ENCODE measurements at regions not wholly inside any gene's neighbourhood (a gene's known extent, or its start where the extent isn't known, plus 50 kb on each side); places are given as distances from the start of the nearest gene placed in this dataset.
A peak's percentile ranks its signal among the peaks of the same experiment; 100 is the strongest.
"Not testable (repeated sequence)": the region's sequence is repeated elsewhere in the genome, so short reads cannot be mapped to it uniquely, and the experiment has no call there.

DNA sequence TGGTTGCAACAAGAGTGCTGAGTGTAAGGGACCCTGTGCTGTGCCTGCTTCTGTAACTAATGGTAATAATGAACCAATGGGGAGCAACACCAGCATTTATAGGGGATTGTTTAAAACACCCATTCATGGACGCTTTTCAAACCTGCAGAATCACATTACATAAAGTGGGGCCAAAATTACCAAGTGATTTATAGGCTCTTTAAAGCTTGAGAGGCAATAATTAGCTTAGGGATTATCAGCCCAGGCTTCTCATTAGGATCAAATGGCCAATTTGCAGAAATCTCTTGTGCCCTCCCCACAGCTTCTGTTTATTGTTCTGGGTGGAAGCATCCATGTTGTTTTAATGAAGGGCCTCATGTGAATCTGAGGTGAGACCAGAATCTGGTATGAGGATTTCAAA lies 125.5 kb downstream of the ZNF486 start:
- DNase-seq (ENCODE audit: low spot score), result not testable (repeated sequence)

DNA sequence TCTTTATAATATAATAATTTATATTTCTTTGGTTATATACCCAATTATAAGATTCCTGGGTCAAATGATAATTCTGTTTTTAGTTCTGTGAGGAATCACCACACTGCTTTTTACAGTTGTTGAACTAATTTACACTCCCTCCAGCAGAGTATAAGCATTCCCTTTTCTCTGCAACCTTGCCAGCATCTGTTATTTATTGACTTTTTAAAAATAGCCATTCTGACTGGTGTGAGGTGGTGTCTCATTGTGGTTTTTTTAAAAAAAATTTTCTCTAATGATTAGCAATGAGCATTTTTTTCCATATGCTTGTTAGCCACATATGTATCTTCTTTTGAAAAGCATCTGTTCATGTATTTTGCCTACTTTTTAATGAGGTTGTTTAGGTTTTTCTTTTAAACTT lies 122.2 kb downstream of the ZNF486 start:
- DNase-seq (ENCODE audit: low spot score), result no peak

DNA sequence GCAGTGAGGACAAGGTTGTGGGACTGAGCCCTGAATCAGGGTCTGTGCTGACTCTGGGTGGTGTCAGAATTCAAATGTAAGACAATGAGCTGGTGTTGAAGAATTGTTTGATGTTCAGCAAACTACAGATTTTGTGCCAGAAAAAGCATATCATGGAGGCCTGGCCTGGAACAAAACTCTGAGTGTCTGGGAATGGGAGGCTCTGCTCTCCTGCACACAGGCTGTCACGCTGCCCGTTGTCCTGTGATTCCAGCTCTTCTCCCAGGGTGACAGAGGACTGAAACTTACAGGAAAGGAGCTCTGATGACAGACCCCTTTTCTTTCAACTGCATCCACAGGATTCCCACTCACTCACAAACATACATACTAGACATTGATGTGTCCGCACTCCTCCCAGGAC lies 120.1 kb downstream of the ZNF486 start:
- no peak for DNase-seq (ENCODE audit: low spot score)

DNA sequence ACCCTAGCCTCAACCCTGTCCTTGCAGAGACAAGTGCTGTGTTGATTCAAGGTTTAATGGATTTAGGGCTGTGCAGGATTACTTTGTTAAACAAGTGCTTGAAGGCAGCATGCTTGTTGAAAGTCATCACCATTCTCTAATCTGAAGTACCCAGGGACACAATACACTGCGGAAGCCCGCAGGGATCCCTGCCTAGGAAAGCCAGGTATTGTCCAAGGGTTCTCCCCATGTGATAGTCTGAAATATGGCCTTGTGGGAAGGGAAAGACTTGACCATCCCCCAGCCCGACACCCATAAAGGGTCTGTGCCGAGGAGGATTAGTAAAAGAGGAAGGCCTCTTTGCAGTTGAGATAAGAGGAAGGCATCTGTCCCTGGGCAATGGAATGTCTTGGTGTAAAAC lies 118.9 kb downstream of the ZNF486 start:
- not testable (repeated sequence) for DNase-seq (ENCODE audit: low spot score)

DNA sequence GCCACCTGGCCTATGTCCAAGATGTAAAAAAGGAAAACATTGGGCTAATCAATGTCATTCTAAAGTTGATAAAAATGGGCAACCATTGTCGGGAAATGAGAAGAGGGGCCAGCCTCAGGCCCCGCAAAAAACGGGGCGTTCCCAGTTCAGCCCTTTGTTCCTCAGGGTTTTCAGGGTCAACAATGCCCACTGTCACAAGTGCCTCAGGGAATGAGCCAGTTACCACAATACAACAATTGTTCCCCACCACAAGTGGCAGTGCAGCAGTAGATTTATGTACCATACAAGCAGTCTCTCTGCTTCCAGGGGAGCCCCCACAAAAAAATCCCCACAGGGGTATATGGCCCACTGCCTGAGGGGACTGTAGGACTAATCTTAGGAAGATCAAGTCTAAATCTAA lies 112.5 kb downstream of the ZNF486 start:
- no peak for DNase-seq (ENCODE audit: low spot score)

DNA sequence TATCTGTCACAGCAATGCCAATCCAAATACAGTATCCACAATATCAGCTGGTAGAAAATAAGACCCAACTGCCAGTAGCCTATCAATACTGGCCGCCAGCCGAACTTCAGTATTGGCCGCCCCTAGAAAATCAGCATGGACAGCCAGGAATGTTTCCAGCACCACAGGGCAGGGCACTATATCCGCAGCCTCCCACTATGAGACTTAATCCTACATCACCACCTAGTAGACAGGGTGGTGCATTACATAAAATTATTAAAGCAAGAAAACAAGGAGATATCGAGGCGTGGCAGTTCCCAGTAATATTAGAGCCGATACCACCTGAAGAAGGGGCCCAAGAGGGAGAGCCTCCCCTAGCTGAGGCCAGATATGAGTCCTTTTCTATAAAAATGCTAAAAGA lies 111.3 kb downstream of the ZNF486 start:
- peak; percentile 16 for DNase-seq (ENCODE audit: low spot score)

DNA sequence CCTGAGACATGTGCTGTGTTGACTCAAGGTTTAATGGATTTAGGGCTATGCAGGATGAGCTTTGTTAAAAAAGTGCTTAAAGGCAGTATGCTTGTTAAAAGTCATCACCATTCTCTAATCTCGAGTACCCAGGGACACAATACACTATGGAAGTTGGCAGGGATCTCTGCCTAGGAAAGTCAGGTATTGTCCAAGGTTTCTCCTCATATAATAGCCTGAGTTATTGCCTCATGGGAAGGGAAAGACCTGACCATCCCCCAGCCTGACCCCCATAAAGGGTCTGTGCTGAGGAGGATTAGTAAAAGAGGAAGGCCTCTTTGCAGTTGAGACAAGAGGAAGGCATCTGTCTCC lies 109.7 kb downstream of the ZNF486 start:
- DNase-seq (ENCODE audit: low spot score), result not testable (repeated sequence)

DNA sequence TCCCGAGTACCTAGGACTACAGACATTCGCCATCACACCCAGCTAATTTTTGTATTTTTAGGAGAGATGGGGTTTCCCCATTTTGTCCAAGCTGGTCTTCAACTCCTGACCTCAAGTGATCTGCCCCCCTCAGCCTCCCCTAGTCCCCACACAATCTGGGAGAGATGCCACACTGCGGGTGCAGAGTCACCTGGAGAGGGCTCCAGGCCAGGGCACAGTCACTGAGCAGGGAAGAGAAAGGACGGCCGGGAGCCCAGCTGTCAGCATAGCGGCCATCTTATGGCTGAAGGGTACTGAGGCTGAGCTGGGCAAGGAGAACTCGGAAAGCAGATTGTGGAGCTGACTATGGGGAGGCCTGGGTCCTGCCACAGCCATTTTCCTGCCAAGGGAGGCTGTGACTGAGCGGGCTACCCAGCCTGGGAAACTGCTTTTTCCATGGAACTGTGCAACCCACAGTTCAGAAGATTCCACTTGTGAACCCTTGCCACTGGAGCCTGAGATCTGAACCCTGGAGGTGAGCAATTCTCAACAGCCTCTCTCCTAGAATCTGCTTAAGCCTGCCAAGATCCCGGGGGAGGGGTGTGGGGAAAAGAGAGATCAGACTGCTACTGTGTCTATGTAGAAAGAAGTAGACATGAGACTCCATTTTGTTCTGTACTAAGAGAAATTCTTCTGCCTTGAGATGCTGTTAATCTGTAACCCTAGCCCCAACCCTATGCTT lies 109.2 kb downstream of the ZNF486 start:
- no peak for DNase-seq (ENCODE audit: low spot score)

- no peak for DNase-seq (ENCODE audit: low spot score)
These were observed 107.0 kb downstream of the ZNF486 start for GRCh38 chr19:20273951-20274570.

DNA sequence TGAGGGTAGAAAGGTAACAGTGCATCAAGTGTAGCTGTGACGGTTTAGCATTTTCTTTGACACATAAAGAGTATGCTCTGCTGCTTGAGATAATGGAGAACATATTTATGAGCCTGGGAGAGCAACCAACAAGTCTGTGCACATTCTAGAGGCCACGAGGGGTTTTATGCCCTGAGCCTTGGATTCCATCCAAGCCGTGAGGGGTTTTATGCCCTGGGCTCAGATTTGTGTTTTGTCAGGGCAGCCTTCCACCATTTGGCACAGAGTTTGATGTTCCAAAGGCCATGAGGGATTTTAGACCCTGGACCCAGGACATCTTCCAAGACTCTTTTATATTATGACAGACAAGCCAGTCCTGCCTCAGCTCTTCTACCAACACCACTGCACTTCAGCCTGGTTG lies 106.4 kb downstream of the ZNF486 start:
- DNase-seq (ENCODE audit: low spot score), result no peak

GRCh38 chr19:20272627-20273010 lies 105.6 kb downstream of the ZNF486 start:
- not testable (repeated sequence) for DNase-seq (ENCODE audit: low spot score)

GRCh38 chr19:20271927-20272626 lies 105.1 kb downstream of the ZNF486 start:
- DNase-seq (ENCODE audit: low spot score), result not testable (repeated sequence)

DNA sequence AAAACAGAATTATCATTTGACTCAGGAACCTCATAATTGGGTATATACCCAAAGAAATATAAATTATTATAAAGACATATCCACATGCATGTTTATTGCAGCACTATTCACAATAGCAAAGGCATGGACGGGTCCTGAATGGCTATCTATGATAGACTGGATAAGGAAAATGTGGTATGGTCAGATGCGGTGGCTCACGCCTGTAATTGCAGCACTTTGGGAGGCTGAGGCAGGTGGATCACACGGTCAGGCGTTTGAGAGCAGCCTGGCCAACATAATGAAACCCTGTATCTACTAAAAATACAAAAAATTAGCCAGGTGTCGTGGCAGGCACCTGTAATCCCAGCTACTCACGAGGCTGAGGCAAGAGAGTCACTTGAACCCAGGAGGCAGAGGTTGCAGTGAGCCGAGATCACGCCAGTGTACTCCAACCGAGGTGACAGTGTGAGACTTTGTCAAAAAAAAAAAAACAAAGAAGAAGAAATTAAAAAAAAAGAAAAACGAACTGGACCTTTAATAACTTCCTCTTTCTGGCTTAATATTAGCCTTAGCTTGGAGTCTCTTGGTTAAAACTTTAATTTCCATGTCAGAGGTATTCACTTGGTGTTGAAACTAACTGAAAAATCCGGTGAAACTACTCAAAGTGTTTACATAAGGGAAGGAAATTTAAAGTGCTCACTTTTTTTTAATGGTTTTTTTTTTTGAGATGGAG lies 104.4 kb downstream of the ZNF486 start:
- DNase-seq (ENCODE audit: low spot score), result no peak

GRCh38 chr19:20269461-20269860 lies 102.4 kb downstream of the ZNF486 start:
- no peak for DNase-seq (ENCODE audit: low spot score)

GRCh38 chr19:20261513-20261912 lies 94.5 kb downstream of the ZNF486 start:
- not testable (repeated sequence) for DNase-seq (ENCODE audit: low spot score)

- not testable (repeated sequence) for DNase-seq (ENCODE audit: low spot score)
These were observed 93.7 kb downstream of the ZNF486 start for GRCh38 chr19:20260738-20261137.

DNA sequence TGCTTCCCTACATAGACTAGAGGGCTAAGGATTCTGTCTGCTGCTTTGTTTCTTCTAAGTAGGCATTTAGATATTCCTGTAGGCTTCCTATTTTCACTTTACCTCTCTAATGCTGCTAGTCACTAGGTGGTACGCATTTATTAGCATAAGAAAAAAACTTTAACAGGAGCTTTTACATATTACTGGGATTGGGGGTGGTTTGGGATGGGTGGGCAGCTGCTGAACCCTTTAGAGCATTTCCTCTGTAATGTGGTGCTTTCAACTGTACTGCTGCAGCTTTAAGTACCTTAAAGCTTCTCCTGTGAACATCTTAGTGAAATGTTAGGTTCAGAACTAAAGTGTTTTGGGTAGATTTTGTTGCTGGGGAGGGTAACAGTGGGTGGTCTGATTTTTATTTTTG lies 92.6 kb downstream of the ZNF486 start:
- no peak for DNase-seq (ENCODE audit: low spot score)

- DNase-seq (ENCODE audit: low spot score), result no peak
These were observed 89.6 kb downstream of the ZNF486 start for GRCh38 chr19:20256606-20257005.

DNA sequence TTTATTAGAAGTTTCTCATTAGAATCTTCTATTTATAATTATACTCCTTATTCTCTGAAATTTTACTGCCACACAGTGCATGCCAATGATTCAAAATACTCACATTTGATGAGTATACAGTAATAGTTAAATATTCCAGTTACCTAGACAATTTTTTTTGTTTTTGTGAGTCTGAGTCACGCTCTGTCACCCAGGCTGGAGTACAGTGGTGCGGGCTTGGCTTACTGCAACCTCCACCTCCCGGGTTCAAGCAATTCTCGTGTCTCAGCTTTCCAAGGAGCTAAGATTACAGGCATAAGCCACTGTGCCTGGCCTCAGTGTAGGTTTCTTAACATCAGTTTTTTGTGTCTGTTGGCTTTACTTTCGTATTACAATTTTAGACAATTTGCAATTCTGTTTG lies 87.1 kb downstream of the ZNF486 start:
- no peak for DNase-seq (ENCODE audit: low spot score)

- DNase-seq (ENCODE audit: low spot score), result no peak
These were observed 85.6 kb downstream of the ZNF486 start for GRCh38 chr19:20252613-20253012.

DNA sequence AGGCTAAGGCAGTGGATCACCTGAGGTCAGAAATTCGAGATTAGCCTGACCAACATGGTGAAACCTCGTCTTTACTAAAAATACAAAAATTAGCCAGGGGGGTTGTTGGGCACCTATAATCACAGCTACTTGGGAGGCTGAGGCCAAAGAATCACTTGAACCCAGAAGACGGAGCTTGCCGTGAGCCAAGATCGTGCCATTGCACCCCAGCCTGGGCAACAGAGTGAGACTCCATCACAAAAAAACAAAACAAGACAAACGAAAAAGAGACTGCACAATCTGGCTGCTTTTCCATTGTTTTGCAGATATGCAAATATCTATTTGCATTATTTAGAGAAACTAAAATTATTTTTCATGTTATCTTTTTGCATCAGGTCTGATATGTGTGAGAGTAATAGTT lies 83.6 kb downstream of the ZNF486 start:
- no peak for DNase-seq (ENCODE audit: low spot score)

DNA sequence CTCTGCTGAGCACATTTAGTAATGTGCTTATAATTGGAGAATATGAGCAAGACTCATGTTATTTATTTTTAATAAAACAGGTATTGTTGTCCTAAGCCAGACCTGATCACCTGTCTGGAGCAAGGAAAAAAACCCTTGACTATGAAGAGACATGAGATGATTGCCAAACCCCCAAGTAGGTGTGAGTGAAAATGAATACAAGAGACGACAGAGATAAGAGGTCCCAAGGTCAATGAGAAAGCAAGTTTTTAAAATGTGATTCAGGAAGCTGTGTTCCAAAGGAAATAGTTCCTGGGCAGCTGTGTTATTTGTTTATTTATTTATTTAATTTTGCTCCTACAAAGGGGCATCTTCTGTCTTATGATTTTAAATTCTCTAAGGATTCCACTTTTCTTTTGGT lies 83.1 kb downstream of the ZNF486 start:
- DNase-seq (ENCODE audit: low spot score), result no peak

Measured in kidney capillary endothelial cell (primary cell).